Activated CD8-positive, alpha-beta memory T cell treated with anti-CD3 and anti-CD28 coated beads for 36 hours (primary cell): ENCODE measurements at regions not wholly inside any gene's neighbourhood (a gene's known extent, or its start where the extent isn't known, plus 50 kb on each side); places are given as distances from the start of the nearest gene placed in this dataset.

ENCODE experiments used
- CTCF ChIA-PET: fragments of 350-600 bp; sonication (Branson Sonifier 250); formaldehyde crosslinking; loops from one replicate; lab custom pipeline; 2021; ENCODE audit warnings: antibody characterized with exemption; lab: Charles Lee
- POLR2A ChIA-PET: fragments of 350-600 bp; sonication (Branson Sonifier 250); formaldehyde crosslinking; loops from one replicate; lab custom pipeline; 2021; ENCODE audit warnings: antibody characterized with exemption; lab: Charles Lee

DNA sequence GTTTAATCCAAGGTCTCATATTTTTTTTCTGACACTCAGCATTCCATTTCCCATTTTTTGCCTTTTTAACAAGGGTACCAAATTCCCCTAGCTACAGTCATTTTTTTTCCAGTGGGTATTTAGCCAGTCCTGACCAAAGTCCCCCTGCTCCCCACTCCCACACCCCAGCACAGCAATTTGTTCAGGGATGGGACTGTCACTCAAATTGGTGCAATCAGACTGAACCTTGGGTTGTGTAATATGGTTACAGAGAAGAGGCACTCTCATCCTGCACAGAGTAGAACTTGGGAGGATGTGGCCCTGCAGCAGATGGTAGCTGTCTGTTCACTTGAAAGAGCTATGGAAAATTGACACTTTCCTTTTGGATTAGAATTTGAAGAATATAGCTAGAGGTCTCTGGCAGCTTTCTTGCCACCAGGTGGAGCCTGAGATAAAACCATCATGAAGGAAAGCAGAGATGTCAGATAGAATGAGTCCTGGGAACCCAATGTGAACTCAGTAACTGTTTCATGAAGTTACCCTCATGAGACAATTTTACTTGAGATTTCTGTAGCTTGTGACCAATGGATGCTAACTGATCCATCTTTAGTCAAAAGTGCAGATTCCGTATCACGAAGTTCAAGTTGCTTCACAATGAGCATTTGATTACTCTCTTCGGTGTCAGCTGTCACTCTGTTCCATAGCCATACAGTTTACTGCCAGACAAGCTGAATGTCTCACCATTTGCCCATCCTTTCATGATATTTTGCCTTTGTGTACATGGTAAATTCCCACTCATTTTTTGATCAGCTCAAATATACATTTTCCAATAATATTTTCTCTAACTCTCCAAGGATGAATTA lies 394.0 kb upstream of the SYT1 start:
- ChIA-PET CTCF (no interaction called here), POLR2A (no interaction called here)

DNA sequence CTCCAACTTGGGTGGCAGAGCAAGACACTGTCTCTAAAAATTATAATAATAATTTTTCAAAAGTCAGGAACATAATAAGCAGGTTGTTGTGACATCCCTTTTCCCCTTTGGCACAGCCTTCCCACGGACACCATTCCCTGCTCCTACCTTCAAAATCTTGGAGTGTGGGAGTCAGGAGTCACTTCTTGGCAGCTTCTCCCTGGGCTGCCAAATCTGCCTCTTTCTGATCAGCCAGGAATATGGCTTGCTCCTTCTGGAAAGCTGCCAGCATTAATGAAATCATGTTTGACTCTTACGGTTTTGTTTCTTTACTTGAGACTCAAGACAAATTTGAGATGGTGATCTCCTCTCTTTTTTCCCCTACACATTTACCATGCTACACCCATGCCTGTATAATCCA lies 391.4 kb upstream of the SYT1 start:
- POLR2A ChIA-PET, result no interaction called here
- CTCF ChIA-PET, result no interaction called here

DNA sequence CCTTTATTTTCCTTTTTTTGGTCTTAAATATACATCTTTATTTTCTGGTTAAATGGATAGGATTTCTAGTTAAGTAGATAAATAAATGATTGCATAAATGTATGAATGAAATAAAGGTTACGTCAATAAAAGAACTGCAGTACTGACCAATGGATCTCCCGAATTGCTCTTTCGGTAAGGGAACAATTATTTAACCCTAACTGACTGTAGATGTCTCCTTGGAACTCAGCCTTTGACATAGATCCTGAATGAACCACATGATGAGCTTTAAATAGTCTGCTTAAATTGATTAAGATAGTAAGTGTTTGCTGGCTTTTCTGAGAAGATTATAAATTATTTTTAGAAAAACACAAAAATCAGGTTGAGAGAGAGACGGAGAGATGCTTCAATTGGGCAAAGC lies 391.0 kb upstream of the SYT1 start:
- POLR2A ChIA-PET, result no interaction called here

DNA sequence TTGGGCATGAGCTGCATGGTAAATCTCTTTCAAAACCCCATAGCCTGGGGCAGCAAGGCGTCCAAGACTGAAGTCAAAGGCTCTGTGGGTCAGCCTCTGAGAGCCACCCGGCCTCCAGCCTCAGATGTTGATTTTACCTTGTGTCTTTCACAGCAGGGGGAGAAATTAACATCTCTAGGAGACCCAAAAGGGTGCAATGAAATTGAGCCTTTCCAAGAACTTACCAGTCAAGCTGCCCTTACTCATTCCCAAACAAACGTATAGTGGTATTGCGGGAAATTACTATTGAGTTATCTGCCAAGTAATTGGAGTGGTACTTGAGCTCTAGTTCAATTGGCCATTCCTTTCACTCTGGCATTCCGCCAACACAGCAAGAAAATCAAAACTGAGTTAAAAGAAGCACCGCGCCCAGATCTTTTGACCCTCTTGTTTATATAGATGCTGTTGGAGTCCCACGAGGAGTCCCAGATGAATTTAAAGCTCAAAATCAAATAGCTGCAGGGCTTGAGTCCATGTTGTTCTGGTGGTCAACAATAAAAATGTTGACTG lies 380.7 kb upstream of the SYT1 start:
- CTCF ChIA-PET, result no interaction called here

More for the DNA sequence above, 391.0 kb upstream of the SYT1 start:
- CTCF ChIA-PET, result no interaction called here

DNA sequence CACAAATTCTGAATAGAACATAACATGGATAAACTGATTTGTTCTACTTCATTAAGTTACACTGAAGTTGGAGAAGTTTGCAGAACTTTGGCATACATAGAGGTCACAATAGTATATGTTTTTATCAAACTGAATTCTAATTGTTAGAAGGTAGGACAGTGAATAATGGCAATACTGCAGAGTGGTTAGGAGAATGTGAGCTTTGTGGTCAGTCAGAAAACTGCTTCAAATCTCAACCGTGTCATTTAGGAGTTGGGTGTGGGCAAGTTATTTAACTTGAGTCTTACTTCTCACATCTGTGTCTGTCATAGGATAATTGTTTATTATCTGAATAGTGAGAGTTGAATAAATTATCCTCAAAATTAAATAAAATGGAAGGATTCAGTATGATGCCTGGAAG lies 374.6 kb upstream of the SYT1 start:
- CTCF ChIA-PET, result no interaction called here
- POLR2A ChIA-PET, result no interaction called here

More for the DNA sequence above, 380.7 kb upstream of the SYT1 start:
- POLR2A ChIA-PET, result no interaction called here

DNA sequence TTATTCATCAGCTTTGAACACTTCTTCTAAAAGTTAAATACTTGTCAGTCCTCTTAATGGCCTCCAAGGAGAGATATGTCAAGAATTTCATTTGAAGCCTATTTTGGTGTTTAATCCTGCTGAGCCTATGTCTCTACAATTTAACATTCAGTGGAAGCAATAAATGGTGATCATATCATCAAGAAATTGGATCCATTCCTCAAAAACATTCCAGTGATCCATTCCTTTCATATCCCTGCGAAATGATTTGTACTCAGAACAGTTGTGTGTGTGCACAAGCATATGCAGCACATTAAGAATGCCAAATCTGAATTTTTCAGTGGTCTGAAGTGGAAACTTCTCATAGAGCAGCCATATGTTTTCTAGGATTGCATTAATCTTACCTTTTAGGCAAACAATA lies 373.7 kb upstream of the SYT1 start:
- POLR2A ChIA-PET, result no interaction called here
- CTCF ChIA-PET, result no interaction called here

DNA sequence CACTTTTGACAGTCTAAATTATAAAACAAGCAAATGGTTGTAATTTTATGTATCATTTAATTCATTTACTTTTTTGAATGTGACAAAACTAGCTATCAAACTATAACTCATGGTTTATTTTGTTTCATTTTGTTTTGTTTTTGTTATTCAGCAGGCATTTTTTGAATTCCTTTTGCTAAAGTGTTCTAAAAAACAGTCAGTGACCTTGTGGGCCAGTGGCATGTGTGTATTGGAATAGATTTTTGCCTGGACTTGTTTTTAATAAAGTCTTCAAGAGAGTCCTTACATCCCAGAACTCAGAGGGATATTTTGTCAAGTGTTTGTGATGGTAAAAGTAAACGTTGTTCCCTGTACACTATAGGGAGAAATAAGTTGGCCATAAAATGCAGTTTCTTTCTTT lies 369.7 kb upstream of the SYT1 start:
- POLR2A ChIA-PET, result no interaction called here
- CTCF ChIA-PET, result no interaction called here

DNA sequence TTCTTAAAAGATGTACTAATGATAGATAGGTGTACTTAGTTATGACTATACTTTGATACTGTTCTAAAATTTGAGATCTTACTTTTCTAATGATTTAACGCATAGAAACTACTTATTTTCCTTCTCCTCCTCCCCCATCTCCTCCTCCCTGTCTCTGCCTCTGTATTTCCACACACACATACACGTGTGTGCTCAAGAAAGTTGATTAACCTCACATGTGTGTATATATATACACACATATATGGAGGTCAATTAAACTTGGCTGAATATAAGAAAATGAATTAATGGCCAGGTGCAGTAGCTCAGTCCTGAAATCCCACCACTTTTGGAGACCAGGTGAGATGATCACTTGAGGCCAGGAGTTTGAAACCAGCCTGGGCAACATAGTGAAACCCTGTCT lies 362.7 kb upstream of the SYT1 start:
- CTCF ChIA-PET, result no interaction called here
- POLR2A ChIA-PET, result no interaction called here

DNA sequence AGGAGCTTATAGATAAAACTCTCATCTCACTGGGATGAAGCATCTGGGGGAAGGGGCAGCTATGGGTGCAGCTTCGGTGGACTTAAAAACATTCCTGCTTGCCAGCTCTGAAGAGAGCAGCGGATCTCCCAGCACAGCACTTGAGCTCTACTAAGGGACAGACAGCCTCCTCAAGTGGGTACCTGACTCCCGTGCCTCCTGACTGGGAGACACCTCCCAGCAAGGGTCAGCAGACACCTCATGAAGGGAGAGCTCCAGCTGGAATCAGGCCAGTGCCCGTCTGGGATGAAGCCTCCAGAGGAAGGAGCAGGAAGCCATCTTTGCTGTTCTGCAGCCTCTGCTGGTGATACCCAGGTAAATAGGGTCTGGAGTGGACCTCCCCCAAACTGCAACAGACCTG lies 345.2 kb upstream of the SYT1 start:
- ChIA-PET POLR2A (no interaction called here), CTCF (interaction anchor here (0.9 kb wide), 1 partner anchor 13 kb away, joined by 3 read pairs; no protein-coding TSS in a partner anchor)

DNA sequence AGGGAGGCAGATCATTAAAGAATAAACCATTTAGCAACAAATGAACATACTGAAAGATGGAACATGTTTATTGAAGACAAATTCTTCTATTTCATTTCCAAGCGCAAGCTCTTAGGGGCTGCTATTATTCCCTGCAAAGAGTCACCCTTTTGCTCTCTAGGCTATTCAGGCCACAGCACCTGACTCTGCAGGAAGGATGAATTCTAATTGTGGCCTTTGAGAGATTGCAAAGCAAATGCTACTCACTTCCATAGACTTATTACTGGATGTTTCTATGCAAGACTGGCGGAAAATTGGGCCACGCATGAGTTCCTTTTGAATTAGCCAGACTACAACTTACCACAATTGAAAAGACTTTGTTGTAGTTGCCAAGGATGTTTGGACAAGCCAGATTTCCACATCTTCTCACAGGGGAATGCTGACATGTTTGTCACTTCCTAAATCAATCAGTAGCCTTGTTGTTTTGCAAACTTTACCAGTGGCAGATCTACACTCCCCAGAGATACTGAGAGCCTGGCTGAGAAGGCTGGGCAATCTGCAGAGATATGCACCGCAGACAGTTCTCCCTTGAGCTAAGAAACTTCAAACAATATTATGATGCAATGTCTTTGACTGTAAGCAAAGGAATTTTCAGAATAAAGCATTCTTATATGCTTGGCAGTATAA lies 334.3 kb upstream of the SYT1 start:
- ChIA-PET POLR2A (no interaction called here), CTCF (no interaction called here)

DNA sequence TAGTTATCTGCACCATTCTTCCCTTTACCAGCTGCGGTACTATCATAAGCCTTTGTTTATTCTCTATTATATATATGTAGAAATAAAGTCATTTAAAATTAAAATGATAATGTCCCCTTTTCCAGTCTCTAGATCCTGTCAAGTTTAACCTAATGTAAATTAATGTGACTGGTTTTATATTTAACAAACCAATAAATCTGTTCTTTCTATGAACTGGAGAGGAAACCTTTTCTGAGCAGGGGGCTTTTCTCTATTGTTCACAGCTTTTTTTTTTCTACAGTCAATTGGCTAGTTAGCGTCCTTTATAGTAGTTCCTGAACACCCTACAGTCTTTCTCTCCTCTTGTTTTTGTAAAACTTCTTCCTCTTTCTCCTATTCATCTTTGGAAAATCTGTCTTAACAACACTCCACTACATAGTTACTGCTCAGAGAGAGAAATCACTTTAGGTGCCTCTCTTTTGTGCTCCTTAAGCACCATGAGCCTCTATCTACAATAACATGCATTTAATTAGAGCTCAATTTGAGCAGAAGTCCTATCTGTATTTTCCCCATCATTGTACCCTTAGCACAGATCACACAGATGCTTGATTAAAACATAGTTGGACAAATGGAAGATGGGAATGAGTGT lies 332.6 kb upstream of the SYT1 start:
- ChIA-PET POLR2A (no interaction called here), CTCF (interaction anchor here (1.4 kb wide), 1 partner anchor 12 kb away, joined by 3 read pairs; no protein-coding TSS in a partner anchor)

DNA sequence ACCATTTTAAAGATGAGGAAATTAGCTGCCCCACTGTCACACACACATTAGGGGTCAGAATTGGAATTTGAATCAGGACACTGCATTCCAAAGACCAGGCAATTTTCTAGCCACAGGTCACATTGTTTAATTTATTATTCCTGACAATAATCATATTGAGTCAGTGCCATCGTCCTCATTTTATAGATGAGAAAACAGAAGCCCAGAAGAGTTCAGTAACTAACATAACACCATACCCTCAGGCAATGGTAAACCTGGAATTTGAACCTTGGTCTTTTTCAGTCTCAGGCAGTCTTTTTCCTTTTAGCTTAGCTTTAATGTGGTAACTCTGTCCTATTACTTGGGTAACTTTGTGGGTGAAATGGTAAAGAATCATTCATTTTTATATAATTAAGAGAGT lies 330.3 kb upstream of the SYT1 start:
- POLR2A ChIA-PET, result no interaction called here
- CTCF ChIA-PET, result no interaction called here

DNA sequence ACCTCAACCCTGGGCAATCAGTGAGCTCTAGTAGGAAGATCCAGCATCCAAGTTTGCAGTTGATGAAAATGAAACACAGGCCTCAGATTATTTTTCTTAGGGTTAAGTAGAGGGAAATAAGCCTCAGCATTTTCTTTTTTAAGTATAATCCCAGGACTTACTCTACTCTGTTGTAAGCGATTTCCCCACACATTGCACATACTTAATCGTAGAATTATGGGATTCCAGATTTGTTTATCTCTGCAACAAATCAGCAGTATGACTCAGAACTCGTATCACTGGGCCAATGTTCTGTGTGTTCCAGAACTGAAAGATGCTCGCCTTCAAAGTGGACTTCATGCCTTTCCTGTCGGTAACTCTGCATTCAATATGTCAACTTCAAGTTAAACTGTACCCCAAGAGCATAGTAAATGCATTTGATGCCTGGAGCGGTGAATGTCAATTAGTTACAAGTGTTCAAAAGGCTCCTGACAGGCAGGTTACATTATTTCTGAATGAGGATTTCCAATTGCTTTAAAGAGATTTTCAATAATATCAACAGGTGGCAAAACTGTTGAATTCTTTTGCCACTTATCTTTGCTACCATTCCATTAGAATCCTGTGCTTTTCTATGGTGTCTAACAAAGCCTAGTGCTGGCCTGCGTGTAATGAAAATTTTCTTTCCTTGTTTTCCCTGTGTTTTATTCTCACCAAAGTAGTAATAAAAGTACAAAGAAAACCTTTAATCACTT lies 323.8 kb upstream of the SYT1 start:
- ChIA-PET POLR2A (no interaction called here), CTCF (no interaction called here)

DNA sequence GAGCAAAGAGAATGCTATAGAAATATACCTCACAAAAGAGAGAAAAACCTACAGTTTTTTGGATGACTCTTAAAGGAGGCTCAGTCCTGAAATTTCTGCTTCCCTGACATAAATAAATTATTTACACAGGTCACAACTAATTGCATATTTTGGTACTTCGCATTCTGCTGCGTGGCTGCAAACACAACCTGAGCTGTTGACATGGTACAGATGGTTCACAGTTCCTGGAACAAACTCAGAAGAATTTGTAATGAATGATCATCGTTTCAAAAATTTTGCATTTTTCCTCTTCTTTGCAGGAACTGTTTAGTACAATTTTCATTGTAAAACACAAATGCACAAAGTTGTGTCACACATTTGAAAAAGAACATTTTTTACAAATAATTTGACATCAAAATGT lies 313.7 kb upstream of the SYT1 start:
- ChIA-PET POLR2A (no interaction called here), CTCF (no interaction called here)

DNA sequence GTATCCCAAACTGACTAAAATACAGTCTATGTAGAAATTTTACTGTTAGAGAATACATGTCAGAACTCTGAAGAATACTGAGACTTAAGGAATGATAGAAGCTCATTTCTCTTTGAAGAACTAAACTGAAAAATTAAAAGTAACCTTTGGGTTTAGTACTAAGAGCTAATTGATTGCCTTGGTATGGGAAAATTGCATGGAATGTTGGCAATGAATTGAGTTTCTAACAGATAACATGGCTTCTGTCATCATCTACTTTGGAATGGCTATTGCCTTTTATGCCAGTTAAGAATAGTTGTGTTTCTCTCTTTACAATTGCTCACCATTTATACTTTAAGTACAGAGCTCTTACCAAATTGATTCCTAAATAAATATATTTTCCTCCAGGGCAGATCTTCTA lies 308.8 kb upstream of the SYT1 start:
- CTCF ChIA-PET, result no interaction called here
- POLR2A ChIA-PET, result no interaction called here

DNA sequence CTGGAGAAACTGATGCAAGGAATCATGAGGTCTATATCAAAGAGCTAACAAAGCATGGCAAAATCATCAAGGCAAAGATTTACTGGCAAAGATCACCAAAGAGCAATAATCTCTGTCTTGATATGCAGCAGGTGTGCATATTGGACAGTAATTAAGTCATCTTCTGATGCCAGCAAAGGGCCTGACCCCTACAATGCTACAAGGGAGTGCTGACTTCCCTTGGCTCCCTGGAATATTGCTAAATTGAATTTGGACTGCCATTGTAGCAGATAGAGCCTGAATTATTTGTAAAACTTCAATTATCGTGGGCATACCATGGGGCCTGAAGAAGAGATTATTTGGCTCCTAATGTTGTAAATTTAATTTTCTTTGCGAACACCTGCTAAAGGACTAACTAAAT lies 307.9 kb upstream of the SYT1 start:
- ChIA-PET POLR2A (no interaction called here), CTCF (no interaction called here)

DNA sequence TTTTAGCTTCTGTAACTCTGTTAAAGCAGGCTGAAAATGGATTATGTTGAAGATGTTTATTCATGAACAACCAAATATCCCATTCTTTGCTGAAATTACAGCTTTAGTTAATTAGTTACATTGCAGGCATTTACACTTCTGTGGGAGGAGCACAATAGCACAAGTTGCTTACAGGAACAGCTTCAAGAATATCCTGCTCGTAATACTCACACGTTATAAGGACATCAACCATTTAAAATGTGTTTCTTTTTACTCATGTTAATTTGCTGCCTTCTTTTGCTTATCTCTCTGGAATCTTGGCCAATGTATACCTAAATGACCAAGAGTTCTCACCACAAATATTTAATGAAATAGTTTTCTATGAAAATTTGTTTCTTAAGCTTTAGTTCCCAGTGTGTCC lies 305.2 kb upstream of the SYT1 start:
- ChIA-PET POLR2A (no interaction called here), CTCF (no interaction called here)

DNA sequence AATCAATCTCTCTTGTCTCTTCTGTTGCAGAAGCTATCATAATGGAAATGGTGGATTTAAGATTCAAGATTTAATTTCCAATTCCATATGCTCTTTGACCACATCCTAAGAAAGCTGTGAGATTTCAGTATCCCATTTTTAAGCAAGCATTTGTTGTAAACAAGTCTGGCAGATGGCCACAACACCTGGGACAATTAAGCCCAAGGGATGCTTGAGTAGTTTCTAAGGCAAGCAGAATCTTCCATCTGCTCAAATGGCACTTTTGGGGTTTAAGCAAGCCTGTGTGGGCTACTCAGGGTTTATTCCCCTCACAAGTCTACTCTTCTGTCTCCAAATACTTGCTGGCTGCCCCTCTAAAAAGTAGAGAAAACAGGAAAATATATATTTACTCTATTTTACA lies 304.7 kb upstream of the SYT1 start:
- ChIA-PET CTCF (no interaction called here), POLR2A (no interaction called here)

DNA sequence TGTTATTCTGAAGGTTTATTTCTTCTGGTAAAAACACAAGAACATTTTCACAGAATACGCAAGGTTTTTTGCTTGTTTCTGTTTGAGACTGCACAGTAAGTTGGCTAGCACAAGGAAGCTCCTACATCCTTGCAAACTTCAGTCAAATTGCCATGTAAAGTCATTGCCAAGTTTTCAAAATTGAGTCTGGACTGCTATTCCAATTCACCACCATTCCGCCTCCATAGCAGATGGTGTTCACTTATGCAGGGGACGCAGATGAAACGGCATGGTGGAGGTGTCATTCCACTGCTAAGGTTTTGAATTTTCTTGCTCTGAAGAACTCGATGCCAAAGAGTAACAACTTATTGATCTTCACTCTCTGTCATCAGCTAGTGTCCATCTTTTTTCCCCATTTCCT lies 303.9 kb upstream of the SYT1 start:
- ChIA-PET CTCF (no interaction called here), POLR2A (no interaction called here)
